Stimulated activated CD4-positive, alpha-beta T cell treated with anti-CD3 and anti-CD28 coated beads, Interleukin-1b, Interleukin-23, amount 100 ng/mL, for 48 hours (primary cell): ENCODE measurements at regions not wholly inside any gene's neighbourhood (a gene's known extent, or its start where the extent isn't known, plus 50 kb on each side); places are given as distances from the start of the nearest gene placed in this dataset.
"Not testable (repeated sequence)": the region's sequence is repeated elsewhere in the genome, so short reads cannot be mapped to it uniquely, and the experiment has no call there.

ENCODE experiments used
- DNase-seq: peaks from one replicate; pipeline ENCODE4 v3.0.0-alpha.2; 2020

- DNase-seq, result no peak
Measured at GRCh38 chr1:187744665-187745064, 915.9 kb downstream of the PLA2G4A start.

- DNase-seq, result no peak
Measured at GRCh38 chr1:187755536-187755935, 926.8 kb downstream of the PLA2G4A start.

- DNase-seq, result not testable (repeated sequence)
Measured at GRCh38 chr1:187756684-187757083, 927.9 kb downstream of the PLA2G4A start.

GRCh38 chr1:187759825-187760333 lies 931.1 kb downstream of the PLA2G4A start:
- no peak for DNase-seq

GRCh38 chr1:187762118-187762517 lies 933.4 kb downstream of the PLA2G4A start:
- DNase-seq, result no peak

- no peak for DNase-seq
Measured at GRCh38 chr1:187763465-187763864, 934.7 kb downstream of the PLA2G4A start.

GRCh38 chr1:187763976-187764375 lies 935.2 kb downstream of the PLA2G4A start:
- DNase-seq, result no peak

GRCh38 chr1:187771396-187771795 lies 942.6 kb downstream of the PLA2G4A start:
- no peak for DNase-seq

- DNase-seq, result no peak
Measured at GRCh38 chr1:187773168-187773567, 944.4 kb downstream of the PLA2G4A start.

- no peak for DNase-seq
Measured at GRCh38 chr1:187787736-187788135, 959.0 kb downstream of the PLA2G4A start.

- DNase-seq, result no peak
Measured at GRCh38 chr1:187788718-187789117, 960.0 kb downstream of the PLA2G4A start.

- no peak for DNase-seq
Measured at GRCh38 chr1:187790724-187791123, 962.0 kb downstream of the PLA2G4A start.

GRCh38 chr1:187794561-187794960 lies 965.8 kb downstream of the PLA2G4A start:
- no peak for DNase-seq

GRCh38 chr1:187809549-187809948 lies 980.8 kb downstream of the PLA2G4A start:
- DNase-seq, result no peak

- no peak for DNase-seq
Measured at GRCh38 chr1:187816646-187817045, 987.9 kb downstream of the PLA2G4A start.

GRCh38 chr1:187817782-187818181 lies 989.0 kb downstream of the PLA2G4A start:
- DNase-seq, result no peak

- no peak for DNase-seq
Measured at GRCh38 chr1:187819086-187819485, 990.3 kb downstream of the PLA2G4A start.

GRCh38 chr1:187836557-187836956 lies 1007.8 kb downstream of the PLA2G4A start:
- DNase-seq, result no peak

- DNase-seq, result no peak
Measured at GRCh38 chr1:187837787-187838186, 1009.0 kb downstream of the PLA2G4A start.

GRCh38 chr1:187838335-187839293 lies 1009.9 kb downstream of the PLA2G4A start:
- no peak for DNase-seq

GRCh38 chr1:187839873-187840272 lies 1011.1 kb downstream of the PLA2G4A start:
- no peak for DNase-seq

GRCh38 chr1:187840557-187840956 lies 1011.8 kb downstream of the PLA2G4A start:
- DNase-seq, result no peak

- no peak for DNase-seq
Measured at GRCh38 chr1:187842406-187843165, 1013.8 kb downstream of the PLA2G4A start.

- no peak for DNase-seq
Measured at GRCh38 chr1:187844313-187844712, 1015.6 kb downstream of the PLA2G4A start.
